Mesenchymal stem cell (in vitro differentiated cells and primary cell): ENCODE measurements at regions not wholly inside any gene's neighbourhood (a gene's known extent, or its start where the extent isn't known, plus 50 kb on each side); places are given as distances from the start of the nearest gene placed in this dataset.

Experiments
- DNase-seq: peaks from one replicate; pipeline ENCODE4 v3.0.0-alpha.2; 2013
- H2AFZ ChIP-seq: one replicate; pipeline ENCODE4 v1.6.1; 2013; ENCODE audit warnings: low read depth, mild to moderate bottlenecking, control low read depth, inconsistent platforms, low read length, moderate library complexity
- H2AK5ac ChIP-seq: 2 replicates; pipeline ENCODE4 v1.6.1; 2013; ENCODE audit warnings: low read length, moderate library complexity, mild to moderate bottlenecking, inconsistent platforms; ENCODE audit not compliant: severe bottlenecking
- H2BK120ac ChIP-seq: one replicate; pipeline ENCODE4 v1.6.1; 2013; ENCODE audit warnings: low read depth, mild to moderate bottlenecking, inconsistent platforms, low read length, moderate library complexity
- H2BK12ac ChIP-seq, 2 experiments: one replicate each; pipeline ENCODE4 v1.6.1; 2013; ENCODE audit warnings: inconsistent platforms in 2 of 2, low read length in 2 of 2, mild to moderate bottlenecking in 2 of 2, moderate library complexity in 2 of 2, control low read depth in 1 of 2
- H2BK15ac ChIP-seq: one replicate; pipeline ENCODE4 v1.6.1; 2013; ENCODE audit warnings: mild to moderate bottlenecking, low read depth, inconsistent platforms; ENCODE audit not compliant: poor library complexity, severe bottlenecking
- H2BK5ac ChIP-seq: 2 replicates; pipeline ENCODE4 v1.6.1; 2013; ENCODE audit warnings: low read depth, mild to moderate bottlenecking, low read length, control low read depth, inconsistent platforms; ENCODE audit not compliant: poor library complexity, severe bottlenecking
- H3K14ac ChIP-seq, 2 experiments: one replicate each; pipeline ENCODE4 v1.6.1; 2013; ENCODE audit warnings: inconsistent platforms in 2 of 2, low read length in 2 of 2, control low read depth in 1 of 2, mild to moderate bottlenecking in 1 of 2, moderate library complexity in 1 of 2
- H3K18ac ChIP-seq, 2 experiments: one replicate each; pipeline ENCODE4 v1.6.1; 2013; ENCODE audit warnings: inconsistent platforms in 2 of 2, low read length in 2 of 2, control low read depth in 1 of 2, low read depth in 1 of 2, mild to moderate bottlenecking in 1 of 2
- H3K23ac ChIP-seq, 2 experiments: one replicate each; pipeline ENCODE4 v1.6.1; 2013; ENCODE audit warnings: inconsistent platforms in 2 of 2, low read length in 2 of 2, mild to moderate bottlenecking in 2 of 2, moderate library complexity in 2 of 2, control low read depth in 1 of 2
- H3K27ac ChIP-seq: 2 replicates; pipeline ENCODE4 v1.5.1; 2013; ENCODE audit warnings: mild to moderate bottlenecking, moderate library complexity, low read length, control low read depth, inconsistent platforms; ENCODE audit not compliant: poor library complexity, severe bottlenecking
- H3K27me3 ChIP-seq, 2 experiments: 2 replicates each; pipeline versions ENCODE4 v1.6.1 to v1.7.0; 2013; ENCODE audit warnings: low read length in 2 of 2, mild to moderate bottlenecking in 2 of 2, moderate library complexity in 2 of 2, control low read depth in 1 of 2, inconsistent platforms in 1 of 2; ENCODE audit not compliant: control insufficient read depth in 1 of 2, insufficient read depth in 1 of 2
- H3K36me3 ChIP-seq, 2 experiments: 2 replicates each; pipeline versions ENCODE4 v1.6.1 to v1.7.0; 2013; ENCODE audit warnings: low read length in 2 of 2, control low read depth in 1 of 2, inconsistent platforms in 1 of 2, low read depth in 1 of 2, mild to moderate bottlenecking in 1 of 2; ENCODE audit not compliant: insufficient read depth in 2 of 2, control insufficient read depth in 1 of 2
- H3K4ac ChIP-seq, 2 experiments: one replicate each; pipeline ENCODE4 v1.6.1; 2013; ENCODE audit warnings: inconsistent platforms in 2 of 2, low read length in 2 of 2, mild to moderate bottlenecking in 2 of 2, moderate library complexity in 2 of 2, control low read depth in 1 of 2, low read depth in 1 of 2
- H3K4me1 ChIP-seq: 2 replicates; pipeline ENCODE4 v1.6.1; 2013; ENCODE audit warnings: low read depth, low read length, control low read depth; ENCODE audit not compliant: control insufficient read depth, insufficient read depth
- H3K4me2 ChIP-seq: 2 replicates; pipeline ENCODE4 v1.6.1; 2013; ENCODE audit warnings: low read length, mild to moderate bottlenecking, inconsistent platforms; ENCODE audit not compliant: poor library complexity, severe bottlenecking
- H3K4me3 ChIP-seq, 2 experiments: 2 replicates each; pipeline versions ENCODE4 v1.5.1 to v1.7.0; 2013; ENCODE audit warnings: low read length in 2 of 2, mild to moderate bottlenecking in 2 of 2, control low read depth in 1 of 2, low read depth in 1 of 2; ENCODE audit not compliant: insufficient read depth in 1 of 2
- H3K79me1 ChIP-seq: replicated peaks from 2 replicates; pipeline ENCODE4 v1.6.1; 2013; ENCODE audit warnings: mild to moderate bottlenecking, control low read depth, low read length, inconsistent platforms; ENCODE audit not compliant: poor library complexity, severe bottlenecking
- H3K9ac ChIP-seq: 2 replicates; pipeline ENCODE4 v1.7.0; 2013; ENCODE audit warnings: mild to moderate bottlenecking, low read length, moderate library complexity
- H3K9me3 ChIP-seq: 2 replicates; pipeline ENCODE4 v1.7.0; 2013; ENCODE audit warnings: mild to moderate bottlenecking, low read length; ENCODE audit not compliant: control insufficient read depth
- H4K8ac ChIP-seq: one replicate; pipeline ENCODE4 v1.6.1; 2013; ENCODE audit warnings: inconsistent platforms, mild to moderate bottlenecking, low read length, moderate library complexity
- H4K91ac ChIP-seq: one replicate; pipeline ENCODE4 v1.6.1; 2013; ENCODE audit warnings: mild to moderate bottlenecking, low read length, inconsistent platforms
- WGBS: methylation state at CpG from one replicate; pipeline ENCODE4 v1.1.7; 2013; ENCODE audit warnings: mixed read lengths; 5-methylcytosine and 5-hydroxymethylcytosine counted together

GRCh38 chr2:139196754-139197153, 416.6 kb upstream of the NXPH2 start:
- Histone ChIP-seq H4K91ac (no peak overlapping the region), H3K9me3 (no peaks in the 10 kb centered on the region), H2BK120ac (no peak overlapping the region), H4K8ac (no peak overlapping the region), H2BK12ac (no peak overlapping the region), H3K14ac (no peak overlapping the region), H3K4me2 (no peak overlapping the region), H3K9ac (no peak overlapping the region), H3K23ac (no peak overlapping the region), H3K27me3 (no peaks in the 10 kb centered on the region), H3K4me1 (peaks cover 2% of the 10 kb centered on the region), H2AFZ (no peak overlapping the region), H3K18ac (no peak overlapping the region), H2BK5ac (no peak overlapping the region), H3K4ac (no peak overlapping the region), H3K79me1 (no peaks in the 10 kb centered on the region), H2AK5ac (no peak overlapping the region), H2BK15ac (no peak overlapping the region), H3K27ac (no peak overlapping the region), H3K36me3 (no peaks in the 10 kb centered on the region), H3K4me3 (no peak overlapping the region)
- 80% methylated on average over 2 of the region's 4 CpGs for WGBS
- no peak for DNase-seq

GRCh38 chr2:139194546-139194945, 414.4 kb upstream of the NXPH2 start:
- Histone ChIP-seq H3K27me3 (no peaks in the 10 kb centered on the region), H2AK5ac (no peak overlapping the region), H4K8ac (no peak overlapping the region), H3K14ac (no peak overlapping the region), H3K79me1 (no peaks in the 10 kb centered on the region), H3K27ac (no peak overlapping the region), H2BK5ac (no peak overlapping the region), H2BK120ac (no peak overlapping the region), H2BK15ac (no peak overlapping the region), H3K9me3 (no peaks in the 10 kb centered on the region), H4K91ac (no peak overlapping the region), H2BK12ac (no peak overlapping the region), H3K23ac (no peak overlapping the region), H3K4me3 (no peak overlapping the region), H3K4me1 (no peaks in the 10 kb centered on the region), H3K36me3 (no peaks in the 10 kb centered on the region), H3K9ac (no peak overlapping the region), H3K4ac (no peak overlapping the region), H2AFZ (no peak overlapping the region), H3K18ac (no peak overlapping the region), H3K4me2 (no peak overlapping the region)
- 87% methylated on average over 6 of the region's 7 CpGs for WGBS
- no peak for DNase-seq

DNA sequence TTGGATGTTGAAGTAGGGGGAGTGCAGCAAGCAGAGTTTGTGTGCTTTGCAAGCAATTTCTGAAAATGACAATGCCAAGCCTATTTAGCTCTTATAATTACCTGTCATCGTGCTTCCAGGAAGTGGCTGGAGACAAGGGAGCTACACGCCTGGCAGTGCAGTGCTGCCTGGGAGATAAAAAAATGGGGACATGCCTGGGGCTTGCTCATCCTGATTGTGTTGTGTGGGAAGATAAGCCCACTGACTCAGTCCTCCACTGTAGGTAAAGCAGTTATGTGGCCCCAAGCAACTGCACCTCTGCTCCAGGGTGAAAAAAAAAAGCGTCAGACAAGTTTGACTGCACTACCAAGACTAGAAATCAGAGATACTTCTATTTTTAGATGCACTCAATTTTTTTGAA, 396.9 kb upstream of the NXPH2 start:
- no peak overlapping the region for H2BK5ac ChIP-seq
- no peak for DNase-seq
- no peak overlapping the region for H3K4me2 ChIP-seq
- no peak overlapping the region for H2BK15ac ChIP-seq
- H2AK5ac ChIP-seq, result no peak overlapping the region
- no peak overlapping the region for H3K27ac ChIP-seq
- H3K4me1 ChIP-seq, result no peaks in the 10 kb centered on the region
- no peak overlapping the region for H3K4ac ChIP-seq
- WGBS, result 83% methylated on average over 2 of the region's 3 CpGs
- H3K79me1 ChIP-seq, result no peaks in the 10 kb centered on the region
- H3K9ac ChIP-seq, result no peak overlapping the region
- no peak overlapping the region for H4K8ac ChIP-seq
- no peak overlapping the region for H2BK120ac ChIP-seq
- no peak overlapping the region for H4K91ac ChIP-seq
- no peak overlapping the region for H3K18ac ChIP-seq
- no peak overlapping the region for H2BK12ac ChIP-seq
- no peaks in the 10 kb centered on the region for H3K36me3 ChIP-seq
- no peak overlapping the region for H2AFZ ChIP-seq
- H3K9me3 ChIP-seq, result no peaks in the 10 kb centered on the region
- H3K14ac ChIP-seq, result no peak overlapping the region
- H3K27me3 ChIP-seq, result no peaks in the 10 kb centered on the region
- no peak overlapping the region for H3K4me3 ChIP-seq
- H3K23ac ChIP-seq, result no peak overlapping the region

DNA sequence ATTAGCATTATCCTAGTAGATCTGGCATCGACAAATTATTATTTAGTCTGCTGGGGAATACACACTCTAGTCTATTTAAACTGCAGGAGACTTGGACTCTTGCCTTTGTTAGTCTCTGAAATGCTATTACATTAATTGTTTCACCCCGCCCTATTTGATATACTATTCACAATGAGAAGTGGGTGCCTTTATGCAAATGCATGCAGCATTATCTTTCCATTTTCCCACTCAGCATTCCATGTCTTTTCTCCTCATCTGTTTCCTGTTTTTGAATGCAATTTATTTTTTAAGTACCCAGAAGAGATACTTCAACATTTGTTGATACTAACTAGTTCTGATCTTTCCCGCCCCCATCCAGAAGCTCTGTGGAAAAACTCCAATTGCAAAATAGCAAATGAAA, 395.3 kb upstream of the NXPH2 start:
- no peak overlapping the region for H2AK5ac ChIP-seq
- no peak overlapping the region for H3K18ac ChIP-seq
- no peak overlapping the region for H4K8ac ChIP-seq
- no peak overlapping the region for H3K27ac ChIP-seq
- H3K27me3 ChIP-seq, result no peaks in the 10 kb centered on the region
- no peaks in the 10 kb centered on the region for H3K36me3 ChIP-seq
- H3K4me2 ChIP-seq, result no peak overlapping the region
- no peak overlapping the region for H2AFZ ChIP-seq
- H3K9me3 ChIP-seq, result no peaks in the 10 kb centered on the region
- H2BK12ac ChIP-seq, result no peak overlapping the region
- H3K9ac ChIP-seq, result no peak overlapping the region
- no peak overlapping the region for H3K4me3 ChIP-seq
- H3K79me1 ChIP-seq, result no peaks in the 10 kb centered on the region
- no peak overlapping the region for H3K4ac ChIP-seq
- 100% methylated on average over 2 of the region's 3 CpGs for WGBS
- no peak overlapping the region for H2BK120ac ChIP-seq
- H2BK15ac ChIP-seq, result no peak overlapping the region
- H2BK5ac ChIP-seq, result no peak overlapping the region
- no peak for DNase-seq
- H3K4me1 ChIP-seq, result no peaks in the 10 kb centered on the region
- H3K14ac ChIP-seq, result no peak overlapping the region
- H3K23ac ChIP-seq, result no peak overlapping the region
- no peak overlapping the region for H4K91ac ChIP-seq
